Amniotic stem cell (primary cell): ENCODE measurements at regions not wholly inside any gene's neighbourhood (a gene's known extent, or its start where the extent isn't known, plus 50 kb on each side); places are given as distances from the start of the nearest gene placed in this dataset.
"Not testable (repeated sequence)": the region's sequence is repeated elsewhere in the genome, so short reads cannot be mapped to it uniquely, and the experiment has no call there.

Source experiments
- DNase-seq: peaks from one replicate; lab custom pipeline; 2025; lab: John Stamatoyannopoulos, UW

DNA sequence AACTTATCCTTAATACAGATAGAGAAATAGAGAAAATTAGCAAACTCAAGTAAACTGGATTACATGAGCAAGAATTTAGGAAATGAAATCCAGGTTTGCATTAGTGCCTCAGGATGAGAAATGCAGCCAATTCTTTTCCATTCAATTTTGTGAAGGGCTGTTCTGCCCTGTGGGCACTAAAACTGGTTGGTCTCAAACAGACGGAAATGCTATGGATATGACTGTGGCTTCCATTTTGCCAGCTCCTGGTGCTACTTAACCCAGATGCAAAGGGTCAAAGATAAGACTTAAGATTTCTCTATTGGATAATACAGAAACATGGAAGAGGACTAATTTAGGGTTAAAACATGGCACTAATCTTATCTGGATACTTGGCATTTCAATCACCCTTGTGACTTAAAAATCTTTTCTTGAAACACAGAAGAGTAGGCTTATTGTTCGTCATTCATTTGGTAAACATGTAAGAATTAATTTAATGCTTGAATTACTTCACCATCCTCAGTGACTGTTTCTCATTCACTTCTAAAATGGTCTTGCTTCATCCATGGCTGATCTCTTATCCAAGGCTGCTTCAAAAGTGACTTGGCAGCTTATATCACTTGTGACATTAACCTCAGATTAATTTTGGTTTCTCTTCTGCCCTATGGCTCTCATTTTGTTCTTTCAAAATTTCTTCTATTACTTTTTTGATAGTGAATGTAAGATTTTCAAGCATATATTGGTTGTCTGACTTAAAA, 1008.7 kb downstream of the GLUD2 start:
- DNase-seq = no peak

DNA sequence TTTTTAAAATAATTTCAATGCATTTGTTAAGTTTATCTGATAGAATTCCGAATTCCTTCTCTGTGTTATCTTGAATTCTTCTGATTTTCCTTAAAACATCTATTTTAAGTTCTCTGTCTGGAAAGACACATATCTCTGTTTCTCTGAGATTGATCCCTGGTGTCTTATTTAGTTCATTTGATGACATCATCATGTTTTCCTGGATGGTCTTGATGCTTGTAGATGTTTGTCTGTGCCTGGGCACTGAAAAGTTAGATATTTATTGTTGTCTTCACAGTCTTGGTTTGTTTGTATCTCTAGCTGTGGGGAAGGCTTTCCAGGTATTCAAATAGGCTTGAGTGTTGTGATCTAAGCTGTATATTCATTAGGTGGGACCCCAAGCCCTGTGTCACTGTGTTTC, 1028.8 kb downstream of the GLUD2 start:
- DNase-seq = no peak

DNA sequence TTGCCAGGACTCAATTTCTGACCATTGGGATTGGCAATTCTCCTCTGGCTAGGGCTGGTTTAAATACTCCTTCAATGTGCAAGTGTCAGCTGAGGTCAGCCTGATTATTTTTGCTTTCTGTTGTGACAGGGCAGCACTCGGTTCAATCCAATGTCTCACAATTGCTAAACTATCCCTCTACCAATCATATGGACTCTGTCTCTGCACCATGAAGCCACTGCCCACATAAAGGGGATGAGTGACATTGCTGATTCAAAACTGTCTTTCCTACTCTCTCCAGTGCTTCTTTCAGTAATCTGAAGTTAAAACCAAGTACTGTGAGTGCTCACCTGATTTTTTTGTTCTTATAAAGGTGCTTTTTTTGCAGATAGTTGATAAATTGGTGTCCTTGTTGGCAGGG, 1030.7 kb downstream of the GLUD2 start:
- no peak for DNase-seq

DNA sequence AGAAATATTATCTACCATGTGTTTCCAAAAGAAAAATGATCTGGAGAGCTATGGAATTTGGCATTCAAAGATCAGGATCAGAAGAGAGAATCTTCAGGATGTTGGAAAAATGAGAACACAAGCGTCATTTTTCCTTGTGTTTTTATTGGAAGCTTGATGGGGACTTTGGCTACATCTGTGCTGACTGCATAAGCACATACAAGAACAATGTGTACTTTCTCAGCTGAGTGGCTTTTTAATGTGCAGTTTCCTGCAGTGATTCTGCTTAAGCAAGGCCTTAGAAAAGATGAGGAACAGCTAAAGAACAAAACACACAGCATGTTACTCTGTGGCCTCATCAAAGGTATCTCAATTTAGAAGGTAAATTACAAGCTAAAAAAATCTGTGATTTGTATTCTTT, 1039.9 kb downstream of the GLUD2 start:
- no peak for DNase-seq

DNA sequence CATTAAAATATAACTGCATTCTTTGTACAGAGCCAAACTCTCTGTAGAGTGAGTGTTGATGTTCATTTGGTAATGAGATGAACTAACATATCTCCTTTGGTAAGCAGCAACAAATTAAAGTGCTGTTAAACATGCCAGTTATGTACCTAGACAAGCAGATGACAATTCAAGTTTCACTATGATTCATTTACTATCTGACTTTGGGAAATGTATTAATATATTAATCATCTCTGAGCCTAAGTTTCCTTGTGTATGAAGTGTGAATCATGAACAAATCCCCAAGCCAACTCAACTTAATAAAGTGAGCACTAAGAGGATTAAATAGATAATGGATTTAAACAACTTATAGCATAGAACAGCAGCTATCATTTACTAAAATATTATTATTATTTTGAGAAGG, 1044.2 kb downstream of the GLUD2 start:
- no peak for DNase-seq

DNA sequence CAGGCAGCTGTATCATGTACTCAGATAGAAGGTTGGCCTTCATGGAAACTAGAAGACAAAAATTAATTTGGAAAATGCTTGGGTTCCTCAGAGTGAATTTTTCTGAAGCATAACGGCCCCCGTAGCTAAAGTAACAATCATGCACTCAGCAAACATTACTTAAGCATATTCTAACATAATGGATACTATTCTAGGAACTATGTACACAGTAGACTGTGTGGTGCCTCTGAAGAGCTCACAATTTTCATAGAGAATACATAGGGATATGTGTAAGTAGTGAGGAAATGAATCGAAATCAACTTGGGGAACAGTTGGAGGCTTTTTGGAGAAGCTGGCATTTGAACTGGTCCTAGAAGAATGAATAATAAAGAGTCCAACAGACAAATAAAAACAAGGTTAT, 1045.0 kb downstream of the GLUD2 start:
- no peak for DNase-seq

DNA sequence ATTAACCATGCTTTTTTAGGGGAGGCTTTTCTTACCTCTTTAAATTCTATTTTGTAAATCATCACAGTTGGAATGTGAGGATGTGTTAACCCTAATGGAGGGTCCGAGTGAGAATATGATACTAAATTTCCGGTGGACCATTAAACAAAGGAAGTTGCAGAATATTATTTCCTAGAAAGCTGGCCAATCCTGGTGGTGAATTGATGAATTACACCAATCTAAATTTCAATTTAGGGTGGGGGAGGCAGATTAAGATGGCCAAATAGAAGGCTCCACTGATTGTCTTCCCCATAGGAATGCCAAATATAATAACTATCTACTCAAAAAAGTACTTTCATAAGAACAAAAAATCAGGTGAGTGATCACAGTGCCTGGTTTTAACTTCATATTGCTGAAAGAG, 1045.6 kb downstream of the GLUD2 start:
- DNase-seq = no peak

DNA sequence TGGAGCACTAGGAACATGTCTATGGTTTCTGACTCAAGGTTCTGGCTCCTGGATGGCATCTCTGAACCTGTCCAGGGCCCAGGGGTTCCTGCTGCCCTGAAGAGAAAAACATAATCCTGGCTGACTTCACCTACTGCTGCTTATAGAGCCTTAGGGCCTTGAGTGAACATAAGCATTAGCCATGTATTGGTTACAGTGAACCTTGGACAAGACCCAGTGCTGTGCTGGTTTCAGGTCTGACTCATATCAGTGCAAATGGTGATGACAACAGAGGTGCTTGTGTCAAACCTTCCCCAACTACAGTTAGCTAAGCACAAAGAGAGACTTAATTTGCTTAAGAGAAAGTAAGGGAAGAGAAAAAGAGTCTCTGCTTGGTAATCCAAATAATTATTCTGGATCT, 1047.2 kb downstream of the GLUD2 start:
- no peak for DNase-seq

DNA sequence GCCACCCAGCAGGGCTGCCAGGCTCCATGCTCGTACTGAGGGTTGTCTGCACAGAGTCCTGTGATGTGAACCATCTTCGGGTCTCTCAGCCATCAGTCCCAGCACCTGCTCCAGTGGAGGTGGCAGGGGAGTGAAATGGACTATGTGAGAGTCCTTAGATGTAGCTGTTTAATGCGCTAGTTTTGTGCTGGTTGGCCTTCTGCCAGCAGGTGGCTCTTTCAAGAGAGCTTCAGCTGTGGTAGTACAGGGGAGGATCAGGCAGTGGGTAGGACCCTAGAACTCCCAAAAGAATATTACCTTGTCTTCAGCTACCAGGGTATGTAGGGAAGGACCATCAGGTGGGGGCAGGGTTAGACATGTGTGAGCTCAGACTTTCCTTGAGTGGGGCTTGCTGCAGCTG, 1066.0 kb downstream of the GLUD2 start:
- no peak for DNase-seq

DNA sequence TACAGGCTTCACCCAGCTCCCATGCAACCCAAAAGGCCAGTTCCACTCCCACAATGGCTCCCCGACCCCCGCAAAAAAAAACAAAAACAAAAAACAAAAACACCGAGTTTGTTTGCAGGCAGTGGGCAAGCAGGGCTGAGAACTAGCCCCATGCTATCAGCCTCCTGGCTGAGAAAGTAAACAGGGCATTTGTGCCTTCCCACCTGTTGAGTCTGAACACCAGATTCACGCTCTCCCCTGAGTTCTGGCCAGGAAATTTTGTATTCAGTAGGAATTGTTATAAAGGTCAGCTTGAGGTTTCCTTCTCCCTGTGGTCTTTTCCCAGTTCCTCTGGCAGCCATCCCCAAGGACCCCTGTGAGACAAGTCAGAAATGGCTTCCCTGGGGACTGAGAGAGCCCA, 1066.5 kb downstream of the GLUD2 start:
- DNase-seq = no peak

DNA sequence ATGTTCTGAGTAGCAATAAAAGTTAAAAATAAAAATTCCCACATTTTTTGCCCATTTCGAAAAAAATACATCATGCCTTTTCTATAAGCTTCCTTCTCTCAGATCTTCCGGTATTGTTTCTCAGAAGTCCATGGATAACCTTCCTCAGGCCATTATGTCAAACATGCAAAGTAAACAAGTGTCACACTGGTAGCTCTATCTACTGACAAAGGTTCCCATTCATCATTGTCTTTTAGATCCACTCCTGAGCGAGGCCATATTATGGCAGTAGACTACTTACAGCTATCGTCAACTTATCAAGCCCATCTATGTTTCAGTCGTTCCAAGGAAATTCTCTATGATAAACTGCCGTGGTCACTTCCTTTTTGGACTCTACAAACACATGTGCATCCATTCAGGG, 1068.2 kb downstream of the GLUD2 start:
- no peak for DNase-seq

DNA sequence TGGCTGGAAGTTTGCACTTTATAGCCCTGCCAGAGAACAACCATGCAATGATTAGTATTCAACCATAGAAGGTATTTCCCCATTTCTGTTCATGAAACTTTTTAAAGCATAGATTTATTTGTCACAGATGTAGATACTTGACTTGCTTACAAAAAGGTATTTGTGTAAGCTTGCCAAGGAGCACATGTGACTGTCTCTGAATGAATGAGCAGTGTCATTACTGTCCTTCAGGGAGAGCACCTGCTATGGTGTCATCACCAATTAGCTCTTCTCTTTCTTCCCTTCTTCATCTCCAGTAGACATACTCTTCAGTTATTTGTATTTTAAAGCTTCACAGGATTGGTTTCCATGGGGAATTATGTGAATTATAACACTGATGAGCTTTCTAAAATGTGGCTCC, 1064.7 kb upstream of the GRIA3 start:
- no peak for DNase-seq

DNA sequence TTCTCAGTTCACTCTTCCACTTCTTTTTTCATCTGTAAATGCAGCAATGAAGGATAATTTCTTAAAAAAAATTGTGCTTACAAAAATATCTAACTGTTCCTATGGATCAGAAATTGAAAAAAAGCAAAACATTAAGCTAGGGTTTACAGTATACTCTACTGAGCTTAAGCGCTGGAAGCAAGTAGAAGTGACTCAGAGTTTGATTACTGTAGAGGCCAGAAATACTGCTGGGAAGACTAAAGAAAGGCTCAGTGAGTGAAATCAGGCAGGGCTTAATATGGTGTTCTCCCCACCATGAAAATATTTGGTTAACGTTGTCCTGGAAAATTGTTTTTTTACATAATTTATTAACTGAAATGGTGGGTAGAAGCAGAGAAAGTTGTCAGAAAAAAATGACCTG, 1061.8 kb upstream of the GRIA3 start:
- DNase-seq = no peak

DNA sequence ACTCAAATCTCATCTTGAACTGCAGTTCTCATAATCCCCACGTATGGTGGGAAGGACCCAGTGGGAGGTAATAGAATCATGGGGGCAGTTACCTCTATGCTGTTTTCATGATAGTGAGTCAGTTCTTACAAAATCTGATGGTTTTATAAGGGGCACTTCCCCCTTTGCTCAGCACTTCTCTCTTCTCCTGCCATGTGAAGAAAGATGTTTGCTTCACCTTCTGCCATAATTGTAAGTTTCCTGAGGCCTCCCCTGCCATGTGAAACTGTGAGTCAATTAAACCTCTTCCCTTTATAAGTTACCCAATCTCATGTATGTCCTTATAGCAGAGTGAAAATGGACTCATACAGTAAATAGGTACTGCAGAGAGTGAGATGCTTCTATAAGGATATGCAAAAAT, 1050.6 kb upstream of the GRIA3 start:
- no peak for DNase-seq

DNA sequence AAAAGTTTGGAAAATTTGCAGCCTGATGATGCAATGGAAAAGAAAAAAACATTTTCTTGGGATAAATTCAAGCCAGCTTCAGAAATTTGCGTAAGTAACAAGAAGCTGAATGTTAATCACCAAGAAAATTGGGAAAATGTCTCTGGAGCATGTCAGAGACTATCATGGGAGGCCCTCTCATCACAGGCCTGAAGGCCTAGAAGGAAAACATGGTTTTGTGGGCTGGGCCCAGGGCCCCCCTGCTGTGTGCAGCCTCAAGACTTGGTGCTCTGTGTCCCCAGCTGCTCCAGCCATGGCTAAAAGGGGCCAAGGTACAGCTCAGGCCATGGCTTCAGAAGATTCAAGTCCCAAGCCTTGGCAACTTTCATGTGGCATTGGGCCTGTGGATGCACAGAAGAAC, 1049.8 kb upstream of the GRIA3 start:
- DNase-seq = no peak

DNA sequence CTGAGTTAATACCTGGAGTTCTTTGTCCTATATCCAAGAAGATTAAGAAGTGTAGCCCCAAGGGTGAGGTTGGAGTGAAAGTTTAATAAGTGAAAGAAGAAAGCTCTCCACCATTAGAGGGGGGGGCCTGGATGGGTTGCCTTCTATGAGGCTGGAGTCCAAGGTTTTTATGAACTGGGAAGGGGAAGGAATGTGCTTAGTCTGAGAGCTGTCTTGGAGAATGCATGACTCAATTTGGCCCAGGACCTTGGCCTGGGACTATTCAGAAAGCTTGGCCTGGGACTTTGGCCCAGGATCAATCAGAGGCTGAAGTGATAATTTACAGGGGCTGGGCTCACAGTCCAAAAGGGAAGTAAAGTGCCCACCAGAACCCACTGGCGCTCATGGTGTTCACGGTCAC, 1049.0 kb upstream of the GRIA3 start:
- no peak for DNase-seq

DNA sequence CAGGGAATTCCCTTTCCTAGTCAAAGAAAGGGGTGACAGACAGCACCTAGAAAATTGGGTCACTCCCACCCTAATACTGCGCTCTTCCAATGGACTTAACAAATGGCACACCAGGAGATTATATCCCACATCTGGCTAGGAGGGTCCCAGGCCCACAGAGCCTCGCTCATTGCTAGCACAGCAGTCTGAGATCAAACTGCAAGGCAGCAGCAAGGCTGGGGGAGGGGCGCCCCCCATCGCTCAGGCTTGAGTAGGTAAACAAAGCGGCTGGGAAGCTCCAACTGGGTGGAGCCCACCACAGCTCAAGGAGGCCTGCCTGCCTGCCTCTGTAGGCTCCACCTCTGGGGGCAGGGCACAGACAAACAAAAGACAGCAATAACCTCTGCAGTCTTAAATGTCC, 1043.9 kb upstream of the GRIA3 start:
- DNase-seq = not testable (repeated sequence)

DNA sequence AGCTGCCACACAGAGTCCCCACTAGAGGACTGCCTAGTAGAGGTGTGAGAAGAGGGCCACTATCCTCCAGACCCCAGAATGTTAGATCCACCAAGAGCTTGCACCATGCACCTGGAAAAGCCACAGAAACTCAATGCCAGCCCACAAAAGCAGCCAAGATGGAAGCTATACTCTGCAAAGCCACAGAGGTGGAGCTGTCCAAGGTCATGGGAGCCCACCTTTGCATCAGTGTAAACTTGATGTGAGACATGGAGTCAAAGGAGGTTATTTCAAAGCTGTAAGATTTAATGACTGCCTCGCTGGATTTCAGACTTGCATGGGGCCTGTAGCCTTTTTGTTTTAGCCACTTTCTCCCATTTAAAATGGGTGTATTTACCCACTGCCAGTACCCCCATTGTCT, 1030.1 kb upstream of the GRIA3 start:
- DNase-seq = no peak

DNA sequence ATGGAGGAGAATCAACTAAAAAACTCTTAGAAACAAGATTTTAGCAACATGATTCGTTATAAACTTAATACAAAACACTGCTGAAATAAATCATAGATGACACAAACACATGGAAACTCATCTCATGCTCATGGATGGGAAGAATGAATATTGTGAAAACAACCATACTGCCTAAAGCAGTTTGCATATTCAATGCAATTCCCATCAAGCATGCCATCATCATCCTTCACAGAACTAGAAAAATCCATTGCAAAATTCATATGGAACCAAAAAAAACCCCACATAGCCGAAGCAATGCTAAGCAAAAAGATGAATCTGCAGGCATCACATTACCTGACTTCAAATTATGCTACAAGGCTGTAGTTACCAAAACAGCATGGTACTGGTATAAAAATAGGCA, 1015.8 kb upstream of the GRIA3 start:
- DNase-seq = no peak

DNA sequence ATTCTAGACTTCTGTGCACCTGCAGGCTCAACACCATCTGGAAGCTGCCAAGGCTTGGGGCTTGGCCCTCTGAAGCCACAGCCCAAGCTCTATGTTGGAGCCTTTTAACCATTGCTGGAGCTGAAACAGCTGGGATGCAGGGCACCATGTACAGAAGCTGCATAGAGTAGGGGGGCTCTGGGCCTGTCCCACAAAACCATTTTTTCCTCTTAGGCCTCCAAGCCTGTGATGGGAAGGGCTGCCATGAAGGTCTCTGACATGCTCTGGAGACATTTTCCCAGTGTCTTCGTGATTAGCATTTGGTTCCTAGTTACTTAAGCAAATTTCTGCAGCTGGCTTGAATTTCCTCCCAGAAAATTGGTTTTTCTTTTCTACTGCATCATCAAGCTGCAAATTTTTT, 999.3 kb upstream of the GRIA3 start:
- DNase-seq = no peak

DNA sequence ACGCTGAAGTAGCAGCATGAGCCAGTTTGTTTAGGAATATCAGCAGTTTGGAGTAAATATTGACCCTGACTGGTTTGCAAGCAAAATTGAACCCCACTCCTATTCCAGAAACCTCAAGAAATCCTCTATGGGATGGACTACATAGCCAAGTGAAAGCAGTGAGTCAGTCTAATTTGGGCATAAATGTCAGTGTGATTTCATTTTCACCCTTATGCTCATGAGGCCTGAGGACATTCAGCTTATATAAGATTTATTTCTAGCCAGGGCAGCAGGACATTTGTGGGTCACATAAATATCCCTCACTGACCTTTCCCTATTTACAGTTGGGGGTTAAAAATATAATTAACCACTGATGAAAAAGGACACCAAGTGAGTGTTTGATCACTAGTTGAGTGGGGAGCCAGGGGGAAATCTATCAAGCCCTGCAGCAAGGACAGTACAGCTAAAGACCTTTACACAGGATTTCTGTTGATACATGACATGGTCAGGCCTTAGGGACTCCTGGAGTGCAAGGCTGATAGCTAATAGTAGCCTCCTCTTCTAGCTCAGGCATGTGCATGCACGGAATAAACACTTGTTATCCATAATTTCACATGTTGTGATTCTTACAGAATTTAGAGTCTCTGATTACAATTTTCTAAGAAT, 996.9 kb upstream of the GRIA3 start:
- DNase-seq = no peak

DNA sequence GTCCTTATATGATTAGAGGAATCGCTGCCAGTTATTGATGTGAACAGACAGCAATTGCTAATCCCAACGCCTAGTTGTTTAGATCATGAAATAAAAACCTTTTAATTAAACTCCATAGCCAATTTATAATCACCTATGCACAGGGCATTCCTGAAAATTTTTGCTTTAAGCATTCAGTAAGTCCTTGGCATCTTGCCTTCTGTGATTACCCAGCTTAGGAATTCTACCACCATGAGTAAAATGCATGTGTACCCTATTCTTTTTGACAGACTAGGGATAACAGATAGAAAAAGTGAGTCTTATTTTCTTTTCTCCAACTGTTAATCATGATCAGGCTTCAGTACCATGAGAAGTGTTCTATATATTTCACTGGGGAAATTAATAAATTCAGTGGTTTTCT, 995.3 kb upstream of the GRIA3 start:
- peak; percentile 5 for DNase-seq

DNA sequence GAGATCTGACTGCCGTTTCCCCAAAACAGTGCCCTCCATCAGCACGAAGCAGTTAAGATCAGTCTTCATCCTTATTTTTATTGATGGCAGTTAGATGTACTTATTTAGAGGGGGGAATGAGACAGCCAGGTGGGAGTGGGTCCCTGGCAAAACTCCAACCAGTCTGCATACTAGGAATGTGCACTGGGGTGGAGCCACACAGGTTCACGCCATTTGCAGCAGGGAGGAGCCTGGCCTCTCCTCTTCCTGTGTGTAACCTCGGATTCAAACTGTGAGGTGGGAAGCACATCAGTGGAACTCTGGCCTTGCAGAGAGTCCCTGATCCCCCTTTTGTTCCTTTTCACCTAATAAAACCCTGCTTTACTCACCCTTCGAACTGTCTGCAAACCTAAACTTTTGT, 987.7 kb upstream of the GRIA3 start:
- DNase-seq = no peak

DNA sequence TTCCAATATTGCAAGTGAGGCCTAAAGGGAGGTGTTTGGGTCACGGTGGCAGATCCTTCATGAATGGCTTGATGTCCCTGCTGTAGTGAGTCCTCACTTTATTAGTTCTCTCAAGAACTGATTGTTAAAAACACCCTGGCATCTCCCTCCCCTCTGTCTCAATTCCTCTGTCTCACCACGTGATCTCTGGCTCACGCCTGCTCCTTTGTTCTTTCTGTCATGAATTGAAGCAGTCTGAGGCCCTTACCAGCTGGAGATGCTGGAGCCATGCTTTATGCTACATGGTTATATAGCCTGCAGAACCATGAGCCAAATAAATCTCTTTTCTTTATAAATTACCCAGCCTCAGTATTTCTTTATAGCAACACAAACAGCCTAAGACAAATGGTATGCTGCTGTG, 980.7 kb upstream of the GRIA3 start:
- DNase-seq = no peak
